ENCODE measurements at regions not wholly inside any gene's neighbourhood (a gene's known extent, or its start where the extent isn't known, plus 50 kb on each side); places are given as distances from the start of the nearest gene placed in this dataset.
A peak's percentile ranks its signal among the peaks of the same experiment; 100 is the strongest.

DNA sequence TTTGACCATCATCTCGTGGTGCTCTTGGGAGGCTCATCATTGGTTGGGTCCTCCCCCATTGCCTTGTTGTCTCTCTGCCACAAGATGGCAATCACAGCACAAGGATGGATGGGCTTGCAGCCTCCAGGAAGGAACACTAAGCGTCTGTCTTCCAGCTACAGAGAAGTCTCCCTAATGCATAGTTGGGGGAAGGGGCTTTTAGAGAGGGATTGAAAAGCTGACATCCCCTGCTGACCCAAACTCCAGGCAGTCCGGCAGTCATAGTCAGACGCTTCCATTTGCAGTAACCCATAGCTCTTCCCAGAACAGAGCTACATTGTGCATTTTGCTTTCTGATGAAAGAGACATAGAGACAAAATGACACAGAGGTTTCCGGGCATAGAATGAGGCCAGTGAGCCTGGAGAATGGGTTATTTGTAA lies 111.4 kb downstream of the UTP18 start:
- no peaks in the 10 kb centered on the region for H3K27me3 ChIP-seq (ENCODE audit: insufficient read depth, poor library complexity, severe bottlenecking)
- TF ChIP-seq, protein P1, sequence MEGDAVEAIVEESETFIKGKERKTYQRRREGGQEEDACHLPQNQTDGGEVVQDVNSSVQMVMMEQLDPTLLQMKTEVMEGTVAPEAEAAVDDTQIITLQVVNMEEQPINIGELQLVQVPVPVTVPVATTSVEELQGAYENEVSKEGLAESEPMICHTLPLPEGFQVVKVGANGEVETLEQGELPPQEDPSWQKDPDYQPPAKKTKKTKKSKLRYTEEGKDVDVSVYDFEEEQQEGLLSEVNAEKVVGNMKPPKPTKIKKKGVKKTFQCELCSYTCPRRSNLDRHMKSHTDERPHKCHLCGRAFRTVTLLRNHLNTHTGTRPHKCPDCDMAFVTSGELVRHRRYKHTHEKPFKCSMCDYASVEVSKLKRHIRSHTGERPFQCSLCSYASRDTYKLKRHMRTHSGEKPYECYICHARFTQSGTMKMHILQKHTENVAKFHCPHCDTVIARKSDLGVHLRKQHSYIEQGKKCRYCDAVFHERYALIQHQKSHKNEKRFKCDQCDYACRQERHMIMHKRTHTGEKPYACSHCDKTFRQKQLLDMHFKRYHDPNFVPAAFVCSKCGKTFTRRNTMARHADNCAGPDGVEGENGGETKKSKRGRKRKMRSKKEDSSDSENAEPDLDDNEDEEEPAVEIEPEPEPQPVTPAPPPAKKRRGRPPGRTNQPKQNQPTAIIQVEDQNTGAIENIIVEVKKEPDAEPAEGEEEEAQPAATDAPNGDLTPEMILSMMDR (IDR thresholded peaks at IDR 0.05; ENCODE audit: insufficient read depth, low read length), result peak; percentile 70
- TF ChIP-seq, protein P2, sequence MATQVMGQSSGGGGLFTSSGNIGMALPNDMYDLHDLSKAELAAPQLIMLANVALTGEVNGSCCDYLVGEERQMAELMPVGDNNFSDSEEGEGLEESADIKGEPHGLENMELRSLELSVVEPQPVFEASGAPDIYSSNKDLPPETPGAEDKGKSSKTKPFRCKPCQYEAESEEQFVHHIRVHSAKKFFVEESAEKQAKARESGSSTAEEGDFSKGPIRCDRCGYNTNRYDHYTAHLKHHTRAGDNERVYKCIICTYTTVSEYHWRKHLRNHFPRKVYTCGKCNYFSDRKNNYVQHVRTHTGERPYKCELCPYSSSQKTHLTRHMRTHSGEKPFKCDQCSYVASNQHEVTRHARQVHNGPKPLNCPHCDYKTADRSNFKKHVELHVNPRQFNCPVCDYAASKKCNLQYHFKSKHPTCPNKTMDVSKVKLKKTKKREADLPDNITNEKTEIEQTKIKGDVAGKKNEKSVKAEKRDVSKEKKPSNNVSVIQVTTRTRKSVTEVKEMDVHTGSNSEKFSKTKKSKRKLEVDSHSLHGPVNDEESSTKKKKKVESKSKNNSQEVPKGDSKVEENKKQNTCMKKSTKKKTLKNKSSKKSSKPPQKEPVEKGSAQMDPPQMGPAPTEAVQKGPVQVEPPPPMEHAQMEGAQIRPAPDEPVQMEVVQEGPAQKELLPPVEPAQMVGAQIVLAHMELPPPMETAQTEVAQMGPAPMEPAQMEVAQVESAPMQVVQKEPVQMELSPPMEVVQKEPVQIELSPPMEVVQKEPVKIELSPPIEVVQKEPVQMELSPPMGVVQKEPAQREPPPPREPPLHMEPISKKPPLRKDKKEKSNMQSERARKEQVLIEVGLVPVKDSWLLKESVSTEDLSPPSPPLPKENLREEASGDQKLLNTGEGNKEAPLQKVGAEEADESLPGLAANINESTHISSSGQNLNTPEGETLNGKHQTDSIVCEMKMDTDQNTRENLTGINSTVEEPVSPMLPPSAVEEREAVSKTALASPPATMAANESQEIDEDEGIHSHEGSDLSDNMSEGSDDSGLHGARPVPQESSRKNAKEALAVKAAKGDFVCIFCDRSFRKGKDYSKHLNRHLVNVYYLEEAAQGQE (IDR thresholded peaks at IDR 0.05; ENCODE audit: insufficient replicate concordance, low read depth), result no peak
- peak; percentile 56 to 83 for DNase-seq (ENCODE audit: low read depth in 1 of 2, low spot score in 1 of 2)
- H3K4me3 ChIP-seq (replicated peaks; ENCODE audit: insufficient read depth, low read length), result peak overlapping the region; percentile 38
- H3K27ac ChIP-seq (replicated peaks), result peak overlapping the region; percentile 59

DNA sequence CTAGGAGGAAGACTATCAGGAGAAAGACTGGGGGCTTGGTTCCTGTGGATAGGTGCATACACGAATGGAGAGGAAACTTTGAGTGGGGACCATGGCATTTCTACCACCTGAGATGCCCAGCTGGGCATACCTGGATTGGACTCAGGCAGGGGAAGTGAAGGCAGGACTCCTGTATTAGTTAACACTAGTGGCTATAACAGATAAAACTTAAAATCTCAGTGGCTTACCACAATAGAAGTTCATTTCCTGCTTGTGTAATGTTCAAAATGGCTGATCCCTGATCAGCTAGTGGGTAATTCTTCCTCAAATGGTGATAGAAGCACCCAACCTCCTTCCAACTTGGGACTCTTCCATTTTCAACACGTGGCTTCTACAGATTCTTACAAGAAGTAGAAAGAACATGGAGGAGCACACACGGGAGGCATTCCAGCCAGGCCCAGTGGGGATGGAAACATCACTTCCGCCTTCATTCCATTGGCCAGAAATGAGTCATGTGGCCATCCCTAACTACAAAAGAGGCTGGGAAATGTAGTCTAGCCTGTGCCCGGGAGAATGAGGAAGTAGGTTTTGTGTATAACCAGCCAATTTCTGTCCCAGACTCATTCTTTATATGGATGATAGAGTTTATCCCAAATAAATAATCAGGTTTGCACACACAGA lies 112.1 kb downstream of the UTP18 start:
- Histone ChIP-seq H3K27me3 (ENCODE audit: insufficient read depth, poor library complexity, severe bottlenecking) (no peaks in the 10 kb centered on the region), H3K27ac (replicated peaks) (peak overlapping the region; percentile 59), H3K4me3 (replicated peaks; ENCODE audit: insufficient read depth, low read length) (peak overlapping the region; percentile 38)
- peak; percentile 92 to 94 for DNase-seq (ENCODE audit: low read depth in 1 of 2, low spot score in 1 of 2)
- TF ChIP-seq, protein P2 (IDR thresholded peaks at IDR 0.05; ENCODE audit: insufficient replicate concordance, low read depth), result no peak
- TF ChIP-seq POLR2AphosphoS5 (IDR thresholded peaks at IDR 0.05; ENCODE audit: low read depth), result peak; percentile 43; the same call in 1 of the 2 replicates
- peak; percentile 79 for TF ChIP-seq GABPA (IDR thresholded peaks at IDR 0.05; ENCODE audit: low read depth)
- TF ChIP-seq SPI1 (IDR thresholded peaks at IDR 0.05; ENCODE audit: borderline replicate concordance, low read depth), result peak; percentile 87
- TF ChIP-seq, protein P1 (IDR thresholded peaks at IDR 0.05; ENCODE audit: insufficient read depth, low read length), result no peak

DNA sequence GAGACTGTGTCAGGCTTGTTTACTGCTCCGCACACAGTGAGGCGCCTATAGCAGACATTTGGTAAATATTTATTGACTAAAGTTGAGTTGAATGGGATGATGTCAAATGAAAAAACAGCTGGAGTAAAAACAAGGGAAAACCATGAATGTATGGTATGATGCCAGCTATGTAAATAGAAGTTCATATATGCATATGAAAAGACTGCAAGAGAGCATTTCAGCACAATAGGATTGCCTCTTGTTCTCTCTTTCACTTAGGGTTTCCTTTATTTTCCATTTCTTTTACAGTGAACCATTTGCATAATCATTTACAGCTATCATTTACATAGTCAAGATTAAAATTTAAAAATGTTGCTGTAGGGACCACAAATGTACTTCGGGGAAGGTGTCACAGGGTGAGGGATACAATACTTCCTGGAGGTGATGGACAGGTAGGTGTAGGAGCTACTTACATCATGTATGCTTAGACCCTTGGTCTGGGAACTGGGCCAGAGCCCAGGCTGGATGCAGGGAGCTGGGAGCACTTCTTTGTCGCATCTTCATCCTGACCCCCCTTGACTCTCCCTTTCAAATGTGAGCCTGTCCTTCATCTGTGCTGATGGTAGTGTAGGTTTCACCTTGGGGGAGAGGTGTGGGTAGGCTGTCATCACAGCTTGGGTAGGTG lies 113.3 kb downstream of the UTP18 start:
- no peak overlapping the region for H3K4me3 ChIP-seq (replicated peaks; ENCODE audit: insufficient read depth, low read length)
- TF ChIP-seq, protein P2 (IDR thresholded peaks at IDR 0.05; ENCODE audit: insufficient replicate concordance, low read depth), result no peak
- TF ChIP-seq, protein P1 (IDR thresholded peaks at IDR 0.05; ENCODE audit: insufficient read depth, low read length), result no peak
- TF ChIP-seq GABPA (IDR thresholded peaks at IDR 0.05; ENCODE audit: low read depth), result no peak
- no peak for TF ChIP-seq SPI1 (IDR thresholded peaks at IDR 0.05; ENCODE audit: borderline replicate concordance, low read depth)
- TF ChIP-seq POLR2AphosphoS5 (IDR thresholded peaks at IDR 0.05; ENCODE audit: low read depth), result no peak
- no peak overlapping the region for H3K27ac ChIP-seq (replicated peaks)
- H3K27me3 ChIP-seq (ENCODE audit: insufficient read depth, poor library complexity, severe bottlenecking), result no peaks in the 10 kb centered on the region
- no peak for DNase-seq (ENCODE audit: low read depth in 1 of 2, low spot score in 1 of 2)
